Stomach (tissue), 4 donors: ENCODE measurements at regions not wholly inside any gene's neighbourhood (a gene's known extent, or its start where the extent isn't known, plus 50 kb on each side); places are given as distances from the start of the nearest gene placed in this dataset.

Experiments
- EP300 ChIP-seq: sonication (generic); formaldehyde crosslinking; IDR thresholded peaks from one replicate; pipeline ENCODE4 v1.6.1; 2017; ENCODE audit warnings: antibody characterized with exemption
- POLR2A ChIP-seq, 4 donors: fragments of 450-650 bp; IDR thresholded peaks; one replicate each; pipeline ENCODE4 v1.6.1; 2016; ENCODE audit warnings: antibody characterized with exemption in 4 of 4, control low read depth in 2 of 4, mild to moderate bottlenecking in 1 of 4, moderate library complexity in 1 of 4
- POLR2AphosphoS5 ChIP-seq, 3 donors: sonication (generic); formaldehyde crosslinking; IDR thresholded peaks; one replicate each; pipeline ENCODE4 v1.6.1; 2016; ENCODE audit warnings: antibody characterized with exemption in 3 of 3
- TF ChIP-seq, protein P1 (sequence below), 7 experiments: fragments of 450-650 bp in 4 of 7; fragments of 200-600 bp in 3 of 7; sonication (generic) in 3 of 7; IDR thresholded peaks; one replicate each; pipeline ENCODE4 v1.5.1; 2016 to 2019; ENCODE audit warnings: antibody characterized with exemption in 7 of 7, control low read depth in 2 of 7, mild to moderate bottlenecking in 1 of 7

DNA sequence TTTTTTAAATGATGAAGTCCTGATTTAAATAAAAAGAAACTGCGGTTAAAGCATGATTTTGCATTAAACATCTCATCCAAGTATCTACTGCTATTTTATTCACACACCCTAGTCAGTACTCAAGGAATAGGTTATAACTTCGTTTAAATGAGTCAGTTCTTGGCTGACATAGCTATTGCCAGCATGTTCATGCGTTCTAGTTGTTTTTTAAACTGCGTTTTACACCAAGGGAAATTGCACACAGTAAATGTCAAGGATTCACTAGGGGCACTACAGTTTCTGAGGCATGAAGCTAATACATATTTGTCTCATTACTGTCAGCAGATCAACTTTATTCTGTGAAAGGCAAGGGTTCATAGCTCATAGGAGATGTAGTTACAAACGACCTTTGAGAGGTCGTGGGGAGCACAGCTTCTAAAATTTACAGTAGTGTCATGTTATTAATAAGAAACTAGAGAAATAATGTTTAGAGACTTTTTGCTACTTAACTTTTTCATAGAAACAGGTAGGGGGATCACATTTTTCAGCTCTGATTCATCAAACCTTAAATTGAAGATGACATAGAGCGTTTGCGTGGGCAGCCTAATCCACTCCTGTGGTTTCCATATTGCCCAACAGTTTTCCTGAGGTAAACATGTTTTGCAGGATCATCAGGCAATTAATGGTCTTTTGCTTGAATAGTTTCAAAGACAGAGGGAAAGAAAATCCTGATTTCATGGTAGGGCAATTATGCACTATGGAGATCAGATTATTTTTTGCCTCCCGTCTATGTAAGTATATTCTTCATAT lies 2222.7 kb upstream of the WWC1 start:
- TF ChIP-seq, protein P1, sequence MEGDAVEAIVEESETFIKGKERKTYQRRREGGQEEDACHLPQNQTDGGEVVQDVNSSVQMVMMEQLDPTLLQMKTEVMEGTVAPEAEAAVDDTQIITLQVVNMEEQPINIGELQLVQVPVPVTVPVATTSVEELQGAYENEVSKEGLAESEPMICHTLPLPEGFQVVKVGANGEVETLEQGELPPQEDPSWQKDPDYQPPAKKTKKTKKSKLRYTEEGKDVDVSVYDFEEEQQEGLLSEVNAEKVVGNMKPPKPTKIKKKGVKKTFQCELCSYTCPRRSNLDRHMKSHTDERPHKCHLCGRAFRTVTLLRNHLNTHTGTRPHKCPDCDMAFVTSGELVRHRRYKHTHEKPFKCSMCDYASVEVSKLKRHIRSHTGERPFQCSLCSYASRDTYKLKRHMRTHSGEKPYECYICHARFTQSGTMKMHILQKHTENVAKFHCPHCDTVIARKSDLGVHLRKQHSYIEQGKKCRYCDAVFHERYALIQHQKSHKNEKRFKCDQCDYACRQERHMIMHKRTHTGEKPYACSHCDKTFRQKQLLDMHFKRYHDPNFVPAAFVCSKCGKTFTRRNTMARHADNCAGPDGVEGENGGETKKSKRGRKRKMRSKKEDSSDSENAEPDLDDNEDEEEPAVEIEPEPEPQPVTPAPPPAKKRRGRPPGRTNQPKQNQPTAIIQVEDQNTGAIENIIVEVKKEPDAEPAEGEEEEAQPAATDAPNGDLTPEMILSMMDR (IDR thresholded peaks at IDR 0.05), result no peak
- no peak for TF ChIP-seq POLR2A (IDR thresholded peaks at IDR 0.05)
- TF ChIP-seq EP300, result no peak
- TF ChIP-seq POLR2AphosphoS5 (IDR thresholded peaks at IDR 0.05), result no peak
